Lower lobe of right lung (tissue), 2 donors: ENCODE measurements at regions not wholly inside any gene's neighbourhood (a gene's known extent, or its start where the extent isn't known, plus 50 kb on each side); places are given as distances from the start of the nearest gene placed in this dataset.

Experiments
- ATAC-seq, 2 donors: fragments of 200-7000 bp; cut with Tn5 transposase; one replicate each; pipeline ENCODE4 v1.9.1; 2020 to 2022; ENCODE audit warnings: mild to moderate bottlenecking in 2 of 2, moderate library complexity in 2 of 2
- DNase-seq: peaks from one replicate; pipeline ENCODE4 v3.0.0-alpha.2; 2020
- H3K27ac ChIP-seq: fragments of 200-600 bp; one replicate; pipeline ENCODE4 v1.8.0; 2022
- H3K27me3 ChIP-seq: fragments of 200-600 bp; one replicate; pipeline ENCODE4 v1.8.0; 2022; ENCODE audit warnings: low read depth
- H3K36me3 ChIP-seq: fragments of 200-600 bp; one replicate; pipeline ENCODE4 v1.8.0; 2022; ENCODE audit warnings: mild to moderate bottlenecking
- H3K4me1 ChIP-seq: fragments of 200-600 bp; one replicate; pipeline ENCODE4 v1.8.0; 2022
- H3K4me3 ChIP-seq: fragments of 200-600 bp; one replicate; pipeline ENCODE4 v1.8.0; 2022; ENCODE audit warnings: mild to moderate bottlenecking
- H3K9me3 ChIP-seq: fragments of 200-600 bp; one replicate; pipeline ENCODE4 v1.8.0; 2022
- intact Hi-C: fragments of 100-400 bp; cut with DNase I; formaldehyde crosslinking; loops from one replicate; pipeline ENCODE4 v1.11.0; 2022
- TF ChIP-seq, protein P1 (sequence below): fragments of 200-600 bp; IDR thresholded peaks from one replicate; pipeline ENCODE4 v1.8.0; 2022; ENCODE audit warnings: antibody characterized with exemption, mild to moderate bottlenecking
- donor health status: DM: no; HTN: yes; CAD: no; lungs with severe emphysema.

- Histone ChIP-seq H3K27ac (no peak overlapping the region), H3K9me3 (no peaks in the 10 kb centered on the region), H3K36me3 (no peaks in the 10 kb centered on the region), H3K4me3 (no peak overlapping the region), H3K27me3 (peaks cover 4% of the 10 kb centered on the region), H3K4me1 (peaks cover 43% of the 10 kb centered on the region)
- DNase-seq (no peak), ATAC-seq (no peak)
- TF ChIP-seq, protein P1, sequence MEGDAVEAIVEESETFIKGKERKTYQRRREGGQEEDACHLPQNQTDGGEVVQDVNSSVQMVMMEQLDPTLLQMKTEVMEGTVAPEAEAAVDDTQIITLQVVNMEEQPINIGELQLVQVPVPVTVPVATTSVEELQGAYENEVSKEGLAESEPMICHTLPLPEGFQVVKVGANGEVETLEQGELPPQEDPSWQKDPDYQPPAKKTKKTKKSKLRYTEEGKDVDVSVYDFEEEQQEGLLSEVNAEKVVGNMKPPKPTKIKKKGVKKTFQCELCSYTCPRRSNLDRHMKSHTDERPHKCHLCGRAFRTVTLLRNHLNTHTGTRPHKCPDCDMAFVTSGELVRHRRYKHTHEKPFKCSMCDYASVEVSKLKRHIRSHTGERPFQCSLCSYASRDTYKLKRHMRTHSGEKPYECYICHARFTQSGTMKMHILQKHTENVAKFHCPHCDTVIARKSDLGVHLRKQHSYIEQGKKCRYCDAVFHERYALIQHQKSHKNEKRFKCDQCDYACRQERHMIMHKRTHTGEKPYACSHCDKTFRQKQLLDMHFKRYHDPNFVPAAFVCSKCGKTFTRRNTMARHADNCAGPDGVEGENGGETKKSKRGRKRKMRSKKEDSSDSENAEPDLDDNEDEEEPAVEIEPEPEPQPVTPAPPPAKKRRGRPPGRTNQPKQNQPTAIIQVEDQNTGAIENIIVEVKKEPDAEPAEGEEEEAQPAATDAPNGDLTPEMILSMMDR, result no peak
- intact Hi-C loops, result no loop called here
These were observed 92.1 kb upstream of the IPO9 start for GRCh38 chr1:201736707-201737320.

DNA sequence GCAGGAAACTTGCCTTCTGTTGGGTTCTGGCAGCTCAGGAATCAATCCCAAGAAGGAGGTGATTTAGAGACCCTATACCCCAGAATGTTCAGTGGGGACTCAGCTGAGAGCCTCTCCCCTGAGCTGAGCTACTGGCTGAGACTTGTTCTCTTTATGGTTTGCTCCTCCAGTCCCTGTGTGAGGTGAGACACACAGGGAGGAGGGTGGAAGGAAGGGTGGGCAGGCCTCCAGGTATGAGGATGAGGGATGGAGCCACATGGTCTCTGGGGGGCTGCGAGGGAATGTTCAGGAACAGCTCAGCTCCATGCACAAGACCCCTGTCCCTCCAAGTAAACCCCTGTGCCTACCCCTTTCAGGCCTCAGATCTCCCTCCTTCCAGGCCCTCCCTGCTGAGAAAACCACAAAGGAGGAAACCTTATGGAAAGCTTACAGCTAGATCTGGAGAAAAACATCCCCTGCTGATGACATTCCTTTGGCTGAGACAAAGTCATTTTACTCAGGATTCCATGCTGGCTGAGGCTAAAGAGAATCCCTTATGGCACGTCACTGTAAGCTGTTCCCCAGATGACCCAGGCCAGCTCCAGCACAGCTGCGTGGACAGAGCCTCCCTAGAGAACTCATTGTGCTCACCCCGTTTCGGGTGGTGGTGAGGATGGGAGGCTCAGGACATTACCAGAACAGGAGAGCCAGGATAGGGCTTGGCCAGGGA is 91.5 kb upstream of the IPO9 start:
- no peaks in the 10 kb centered on the region for H3K9me3 ChIP-seq
- H3K36me3 ChIP-seq, result no peaks in the 10 kb centered on the region
- H3K4me1 ChIP-seq, result peaks cover 43% of the 10 kb centered on the region
- peak overlapping the region; percentile 4 for H3K27ac ChIP-seq
- H3K27me3 ChIP-seq, result peaks cover 4% of the 10 kb centered on the region
- TF ChIP-seq, protein P1, result no peak
- ATAC-seq, result peak in 1 of 2 donors; percentile 21
- no peak overlapping the region for H3K4me3 ChIP-seq
- DNase-seq, result no peak
- intact Hi-C loops, result no loop called here

DNA sequence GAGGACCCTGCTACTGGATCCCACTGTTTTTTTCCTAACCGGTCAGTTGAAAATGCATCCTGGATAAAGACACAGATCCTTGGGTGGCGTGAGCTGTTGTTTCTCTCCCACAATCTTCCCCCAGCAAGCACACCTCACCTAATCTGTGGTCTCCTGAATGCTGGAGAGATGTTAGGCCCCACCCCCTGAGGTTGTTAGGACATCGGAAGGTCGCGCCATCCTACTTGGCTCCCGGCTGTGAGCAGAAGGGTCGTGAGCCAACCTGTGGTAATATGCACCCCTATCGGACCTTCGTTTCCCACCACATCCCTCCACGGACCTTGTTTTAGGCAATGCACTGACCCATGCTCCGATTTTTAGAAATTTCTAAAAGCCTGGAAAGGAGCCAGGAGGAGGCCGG is 89.9 kb upstream of the IPO9 start:
- no peaks in the 10 kb centered on the region for H3K9me3 ChIP-seq
- no peak overlapping the region for H3K27ac ChIP-seq
- no peaks in the 10 kb centered on the region for H3K36me3 ChIP-seq
- DNase-seq, result no peak
- TF ChIP-seq, protein P1, result no peak
- ATAC-seq, result no peak
- intact Hi-C loops, result no loop called here
- peaks cover 4% of the 10 kb centered on the region for H3K27me3 ChIP-seq
- peaks cover 43% of the 10 kb centered on the region for H3K4me1 ChIP-seq
- peak overlapping the region; percentile 76 for H3K4me3 ChIP-seq

DNA sequence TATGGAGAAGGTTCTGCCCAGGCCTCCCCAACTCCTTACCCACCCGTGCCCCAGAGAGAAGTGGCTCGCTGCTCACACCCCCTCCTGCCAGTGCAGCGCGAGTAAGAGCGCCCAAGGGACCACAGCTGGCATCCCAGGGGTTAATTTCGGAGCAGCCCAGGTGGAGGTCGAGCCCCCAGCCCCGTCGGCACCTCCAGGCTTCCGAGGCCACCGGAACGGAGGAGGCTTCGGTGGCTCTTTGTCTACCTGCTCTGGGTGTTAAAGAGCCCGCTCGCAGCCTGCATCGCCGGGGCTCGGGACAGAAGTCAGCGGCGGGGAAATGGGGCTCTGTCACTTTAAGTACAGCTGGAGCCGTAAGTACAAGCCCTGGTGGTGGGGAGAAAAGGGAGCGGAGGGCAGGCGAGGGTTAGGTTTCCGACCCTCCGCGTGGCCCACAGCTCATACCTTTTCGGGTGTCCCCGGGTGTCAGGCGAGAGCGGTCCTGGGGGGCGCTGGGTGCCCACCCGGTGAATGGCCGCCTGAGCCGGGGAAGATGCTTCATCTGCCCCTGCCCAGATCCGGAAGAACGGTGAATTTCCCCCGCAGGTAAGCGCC is 89.4 kb upstream of the IPO9 start:
- H3K27ac ChIP-seq, result peak overlapping the region; percentile 69
- H3K4me1 ChIP-seq, result peaks cover 41% of the 10 kb centered on the region
- intact Hi-C loops, result no loop called here
- ATAC-seq (peak; percentile 85 to 92), DNase-seq (peak; percentile 70)
- peaks cover 4% of the 10 kb centered on the region for H3K27me3 ChIP-seq
- TF ChIP-seq, protein P1, result no peak
- H3K4me3 ChIP-seq, result peak overlapping the region; percentile 76
- no peaks in the 10 kb centered on the region for H3K36me3 ChIP-seq
- H3K9me3 ChIP-seq, result no peaks in the 10 kb centered on the region

DNA sequence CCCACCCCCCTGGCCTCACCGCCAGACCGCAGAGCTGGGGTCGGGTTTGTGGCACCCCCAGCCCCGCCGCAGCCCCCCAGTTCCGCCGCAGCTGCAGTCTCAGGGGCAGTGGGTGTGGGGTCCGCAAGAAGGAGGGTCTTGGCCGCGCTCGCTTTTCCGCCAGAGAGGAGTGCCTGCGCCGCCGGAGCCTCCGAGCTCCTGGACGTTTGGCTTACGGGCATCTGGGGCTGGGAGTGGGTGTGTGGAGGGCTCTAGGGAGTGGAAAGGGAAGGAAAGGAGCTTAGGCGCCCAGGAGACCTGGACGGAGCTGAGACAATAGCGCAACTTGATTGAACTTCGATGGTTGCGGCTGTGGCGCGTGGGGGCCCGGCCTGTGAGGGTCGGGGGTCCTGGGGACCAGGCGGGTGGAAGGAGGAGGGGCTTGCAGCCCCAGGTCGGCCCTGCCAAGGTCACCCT is 88.8 kb upstream of the IPO9 start:
- Histone ChIP-seq H3K9me3 (no peaks in the 10 kb centered on the region), H3K27ac (peak overlapping the region; percentile 69), H3K4me1 (peaks cover 36% of the 10 kb centered on the region), H3K27me3 (peaks cover 4% of the 10 kb centered on the region), H3K36me3 (no peaks in the 10 kb centered on the region), H3K4me3 (peak overlapping the region; percentile 76)
- intact Hi-C loops, result no loop called here
- DNase-seq (no peak), ATAC-seq (peak; percentile 29 to 64)
- TF ChIP-seq, protein P1, result no peak
